ENCODE measurements at regions not wholly inside any gene's neighbourhood (a gene's known extent, or its start where the extent isn't known, plus 50 kb on each side); places are given as distances from the start of the nearest gene placed in this dataset.
"Not testable (repeated sequence)": the region's sequence is repeated elsewhere in the genome, so short reads cannot be mapped to it uniquely, and the experiment has no call there.

GRCh38 chr16:17557480-17557879 is 86.7 kb upstream of the XYLT1 start:
- no peak for DNase-seq

DNA sequence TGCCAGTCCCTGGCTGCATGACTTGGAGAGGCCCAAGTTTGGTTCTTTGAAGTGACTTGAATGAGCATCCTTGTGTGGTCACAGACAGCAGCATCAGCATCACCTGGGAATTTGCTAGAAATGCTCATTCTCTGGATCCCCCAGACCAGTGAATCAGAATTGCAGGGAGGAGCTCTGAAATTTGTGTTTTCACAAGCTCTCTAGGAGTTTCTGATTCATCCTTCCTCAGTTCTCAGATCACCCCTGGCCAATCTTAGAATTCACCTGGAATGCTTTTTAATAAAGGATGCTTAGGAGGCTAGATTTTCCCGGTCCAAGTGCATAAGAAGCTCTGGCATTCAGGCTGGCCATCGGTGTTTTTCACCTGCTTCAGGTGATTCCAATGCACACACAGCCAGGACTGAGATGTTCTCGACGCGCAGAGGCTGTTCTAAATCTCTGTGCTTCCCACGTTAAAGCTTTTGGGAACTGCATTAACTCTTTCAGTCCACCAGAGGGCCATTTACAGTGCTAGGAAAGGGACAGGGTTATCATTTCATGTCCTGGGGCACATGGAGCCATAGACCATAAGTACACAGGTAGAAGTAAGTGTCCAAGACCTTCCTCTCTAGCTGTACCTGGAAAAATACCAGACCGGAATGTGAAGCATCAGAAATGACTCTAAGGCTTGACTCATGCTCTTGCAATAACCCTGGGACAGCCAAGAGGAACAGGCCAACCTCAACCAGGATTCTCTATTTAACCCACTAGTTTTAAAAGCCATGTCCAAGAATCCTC is 85.7 kb upstream of the XYLT1 start:
- no peak for DNase-seq

DNA sequence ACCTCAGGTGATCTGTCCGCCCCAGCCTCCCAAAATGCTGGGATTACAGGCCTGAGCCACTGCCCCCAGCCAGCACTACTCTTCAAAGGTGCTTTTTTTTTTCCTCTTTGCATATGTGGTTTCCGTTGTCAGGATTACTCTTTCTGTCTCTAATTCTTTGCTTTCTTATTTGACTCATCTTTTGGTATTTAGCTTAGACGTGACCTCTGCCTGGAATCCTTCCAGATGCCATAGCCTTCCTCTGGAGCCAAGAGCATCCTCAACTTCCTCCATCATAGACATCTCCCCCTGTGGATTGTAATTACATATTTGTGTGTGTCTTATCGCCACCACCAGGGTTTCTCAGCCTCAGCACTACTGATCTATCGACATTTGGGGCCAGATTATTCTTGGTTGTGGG is 84.4 kb upstream of the XYLT1 start:
- no peak for DNase-seq

DNA sequence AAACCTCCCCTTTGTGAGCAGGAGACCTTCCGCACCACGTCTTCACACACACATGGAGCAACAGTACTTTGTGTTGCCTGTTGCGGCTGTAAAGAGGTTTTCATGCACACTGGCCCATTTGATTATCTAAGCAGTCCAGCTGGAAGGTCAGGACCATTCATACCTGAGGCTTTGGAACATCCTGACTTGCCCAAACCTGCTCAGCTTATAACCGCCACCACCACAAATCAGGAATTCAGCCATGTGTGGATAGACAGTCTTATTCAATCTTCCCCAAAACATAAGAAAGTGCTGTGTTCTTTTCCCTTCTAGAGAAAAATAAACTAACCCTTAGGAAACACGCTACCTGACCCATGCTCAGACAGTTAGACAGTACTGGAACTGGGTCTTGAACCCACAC is 81.6 kb upstream of the XYLT1 start:
- no peak for DNase-seq

DNA sequence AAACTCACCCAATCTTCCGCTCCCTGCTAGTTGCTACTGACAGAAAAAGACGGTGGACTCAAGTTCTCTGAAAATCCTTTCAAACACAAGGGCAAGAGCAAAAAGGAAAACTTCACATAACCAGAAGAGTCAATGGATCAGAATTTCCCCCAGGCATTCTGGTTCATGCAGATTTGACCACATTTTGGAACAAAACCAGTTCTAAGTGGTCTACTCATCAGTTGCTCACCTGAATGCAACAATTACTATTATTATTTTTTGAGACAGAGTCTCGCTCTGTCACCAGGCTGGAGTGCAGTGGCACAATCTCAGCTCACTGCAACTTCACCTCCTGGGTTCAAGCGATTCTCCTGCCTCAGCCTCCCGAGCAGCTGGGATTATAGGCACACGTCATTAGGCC is 80.9 kb upstream of the XYLT1 start:
- not testable (repeated sequence) for DNase-seq

- DNase-seq = no peak
Observed at GRCh38 chr16:17548825-17549224, 78.1 kb upstream of the XYLT1 start.

GRCh38 chr16:17544785-17545184 is 74.0 kb upstream of the XYLT1 start:
- no peak for DNase-seq

- DNase-seq = no peak
Observed at GRCh38 chr16:17544304-17544703, 73.5 kb upstream of the XYLT1 start.

DNA sequence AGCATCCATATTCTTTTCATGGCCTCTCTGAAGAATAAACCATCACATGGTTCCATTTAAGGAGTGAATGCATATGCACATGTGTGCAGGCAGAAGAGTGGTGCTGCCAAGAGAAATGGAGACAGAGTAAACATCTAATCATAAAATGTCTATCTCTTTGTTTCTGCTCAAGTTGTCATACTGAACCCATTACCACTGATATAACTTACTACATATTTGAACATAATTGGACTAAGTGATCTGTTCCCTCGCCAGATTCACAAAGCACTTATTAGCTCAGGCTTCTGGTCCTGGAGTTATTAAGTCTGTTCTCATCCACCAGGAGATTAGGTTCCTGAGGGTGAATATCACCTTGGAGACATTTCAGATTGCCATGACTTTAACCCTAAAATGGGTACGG is 72.3 kb upstream of the XYLT1 start:
- no peak for DNase-seq

DNA sequence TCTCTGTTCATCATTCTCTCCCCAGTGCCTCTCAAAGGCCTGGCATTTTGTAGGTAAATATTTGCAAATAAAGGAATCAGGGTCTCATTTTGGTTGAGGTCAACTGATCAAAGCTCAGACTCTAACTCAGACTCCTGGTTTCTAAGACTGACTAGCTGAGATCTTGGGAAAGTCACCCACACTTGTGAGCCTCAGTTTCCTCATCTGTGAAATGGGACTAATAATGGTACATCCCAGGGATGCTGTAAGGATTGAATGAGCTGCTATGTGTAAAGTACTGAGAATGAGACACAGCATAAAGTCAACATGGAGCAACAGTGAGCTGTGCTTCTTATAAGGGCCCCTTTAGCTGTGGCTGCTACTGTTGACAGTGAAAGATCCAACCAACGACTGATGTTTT is 70.6 kb upstream of the XYLT1 start:
- no peak for DNase-seq

- no peak for DNase-seq
Observed at GRCh38 chr16:17538927-17539326, 68.2 kb upstream of the XYLT1 start.

- no peak for DNase-seq
Observed at GRCh38 chr16:17532338-17532995, 61.7 kb upstream of the XYLT1 start.

- no peak for DNase-seq
Observed at GRCh38 chr16:17529982-17530760, 59.4 kb upstream of the XYLT1 start.

- no peak for DNase-seq
Observed at GRCh38 chr16:17526956-17527937, 56.5 kb upstream of the XYLT1 start.

GRCh38 chr16:17524656-17525055 is 53.9 kb upstream of the XYLT1 start:
- no peak for DNase-seq

DNA sequence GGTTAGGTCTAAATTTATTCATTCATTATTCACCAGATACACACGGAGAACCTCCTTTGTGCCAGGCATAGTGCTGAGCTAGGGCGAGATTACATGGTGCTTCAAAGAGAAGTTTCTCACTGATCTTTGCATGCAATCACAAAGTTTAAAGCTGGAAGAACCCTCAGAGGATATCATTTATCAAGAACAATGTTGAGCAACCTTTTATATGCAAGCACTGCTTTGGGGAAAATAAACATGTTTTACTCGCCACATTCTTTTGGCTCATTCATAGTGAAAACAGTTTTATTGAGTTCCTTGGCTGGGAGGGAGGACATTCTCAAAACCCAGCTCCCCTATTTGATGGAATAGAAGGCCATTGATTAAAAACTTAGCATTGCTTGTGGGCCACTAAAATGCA is 49.8 kb upstream of the XYLT1 start:
- no peak for DNase-seq

All from right lung (tissue), 2 donors.